CD8-positive, alpha-beta memory T cell (primary cell): ENCODE measurements at regions not wholly inside any gene's neighbourhood (a gene's known extent, or its start where the extent isn't known, plus 50 kb on each side); places are given as distances from the start of the nearest gene placed in this dataset.

Source experiments
- CTCF ChIA-PET: fragments of 350-600 bp; sonication (Branson Sonifier 250); formaldehyde crosslinking; loops from one replicate; lab custom pipeline; 2021; ENCODE audit warnings: antibody characterized with exemption; lab: Charles Lee
- POLR2A ChIA-PET: fragments of 350-600 bp; sonication (Branson Sonifier 250); formaldehyde crosslinking; loops from one replicate; lab custom pipeline; 2021; ENCODE audit warnings: antibody characterized with exemption; lab: Charles Lee
- DNase-seq, 5 donors: peaks; one replicate each; pipeline versions ENCODE4 v3.0.0 to v3.0.0-alpha.2; 2020 to 2022; ENCODE audit warnings: mixed read lengths in 1 of 5
- H3K27ac ChIP-seq: one replicate; pipeline ENCODE4 v1.7.0; 2013; ENCODE audit warnings: low read depth, mild to moderate bottlenecking, low read length, moderate library complexity
- H3K27me3 ChIP-seq: 2 replicates; pipeline ENCODE4 v1.7.0; 2013; ENCODE audit warnings: low read length, mild to moderate bottlenecking; ENCODE audit not compliant: insufficient read depth, poor library complexity, severe bottlenecking
- H3K36me3 ChIP-seq: 2 replicates; pipeline ENCODE4 v1.7.0; 2013; ENCODE audit warnings: mild to moderate bottlenecking, low read length, moderate library complexity; ENCODE audit not compliant: insufficient read depth
- H3K4me1 ChIP-seq: 2 replicates; pipeline ENCODE4 v1.7.0; 2013; ENCODE audit warnings: mild to moderate bottlenecking, low read length, moderate library complexity; ENCODE audit not compliant: insufficient read depth
- H3K4me3 ChIP-seq: 2 replicates; pipeline ENCODE4 v1.7.0; 2013; ENCODE audit warnings: mild to moderate bottlenecking, low read length
- H3K9me3 ChIP-seq: 2 replicates; pipeline ENCODE4 v1.7.0; 2013; ENCODE audit warnings: mild to moderate bottlenecking, low read length
- H3K27ac Mint-ChIP-seq, 8 donors: one replicate each; pipeline ENCODE4 v1.8.0; 2020 to 2021; ENCODE audit warnings: mixed read lengths in 8 of 8, mild to moderate bottlenecking in 6 of 8, inconsistent platforms in 3 of 8, moderate library complexity in 3 of 8
- H3K27me3 Mint-ChIP-seq, 2 donors: one replicate each; pipeline ENCODE4 v1.8.0; 2020 to 2021; ENCODE audit warnings: mixed read lengths in 2 of 2, mild to moderate bottlenecking in 1 of 2, moderate library complexity in 1 of 2
- H3K36me3 Mint-ChIP-seq, 3 donors: one replicate each; pipeline ENCODE4 v1.8.0; 2020 to 2021; ENCODE audit warnings: mixed read lengths in 3 of 3, inconsistent platforms in 1 of 3, mild to moderate bottlenecking in 1 of 3
- H3K4me1 Mint-ChIP-seq, 3 donors: one replicate each; pipeline ENCODE4 v1.8.0; 2020 to 2021; ENCODE audit warnings: mixed read lengths in 3 of 3, inconsistent platforms in 1 of 3, mild to moderate bottlenecking in 1 of 3
- H3K4me3 Mint-ChIP-seq, 7 donors: one replicate each; pipeline ENCODE4 v1.8.0; 2020 to 2021; ENCODE audit warnings: mixed read lengths in 7 of 7, mild to moderate bottlenecking in 6 of 7, moderate library complexity in 4 of 7, inconsistent platforms in 2 of 7
- H3K9me3 Mint-ChIP-seq, 5 donors: one replicate each; pipeline ENCODE4 v1.8.0; 2020 to 2022; ENCODE audit warnings: mixed read lengths in 5 of 5, mild to moderate bottlenecking in 3 of 5, moderate library complexity in 2 of 5, inconsistent platforms in 1 of 5

DNA sequence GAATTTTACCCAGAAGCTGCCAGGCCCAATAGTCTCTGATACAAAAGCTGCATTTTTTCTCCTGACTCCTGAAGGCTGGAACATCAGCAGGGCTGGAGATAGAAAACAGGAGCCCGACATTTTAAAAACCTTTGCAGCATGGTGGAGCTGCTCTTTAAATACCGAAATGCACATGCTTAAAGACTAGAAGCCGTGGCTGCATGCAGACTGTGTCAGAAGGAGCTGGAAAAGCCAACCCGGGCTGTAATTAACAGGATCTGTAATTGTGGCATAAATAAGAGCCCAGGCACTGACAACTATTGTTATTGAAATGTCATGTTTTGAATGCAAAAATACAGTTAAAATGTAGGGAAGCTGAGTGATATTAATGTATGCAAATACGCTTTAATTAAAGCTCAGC lies 304.9 kb upstream of the PLET1 start:
- H3K4me1 Mint-ChIP-seq = no peaks in the 10 kb centered on the region
- POLR2A ChIA-PET = no interaction called here
- Histone ChIP-seq H3K27ac (no peak overlapping the region), H3K4me1 (no peaks in the 10 kb centered on the region), H3K4me3 (no peak overlapping the region), H3K27me3 (no peaks in the 10 kb centered on the region), H3K9me3 (no peaks in the 10 kb centered on the region), H3K36me3 (no peaks in the 10 kb centered on the region)
- DNase-seq = no peak
- CTCF ChIA-PET = interaction anchor here (1.3 to 1.4 kb wide), 2 partner anchors 12 to 23 kb away, joined by 3 read pairs; no protein-coding TSS in a partner anchor
- no peaks in the 10 kb centered on the region for H3K9me3 Mint-ChIP-seq
- H3K36me3 Mint-ChIP-seq = no peaks in the 10 kb centered on the region
- H3K4me3 Mint-ChIP-seq = no peak overlapping the region
- H3K27ac Mint-ChIP-seq = no peak overlapping the region
- H3K27me3 Mint-ChIP-seq = peaks cover 6 to 30% of the 10 kb centered on the region in 2 donors

DNA sequence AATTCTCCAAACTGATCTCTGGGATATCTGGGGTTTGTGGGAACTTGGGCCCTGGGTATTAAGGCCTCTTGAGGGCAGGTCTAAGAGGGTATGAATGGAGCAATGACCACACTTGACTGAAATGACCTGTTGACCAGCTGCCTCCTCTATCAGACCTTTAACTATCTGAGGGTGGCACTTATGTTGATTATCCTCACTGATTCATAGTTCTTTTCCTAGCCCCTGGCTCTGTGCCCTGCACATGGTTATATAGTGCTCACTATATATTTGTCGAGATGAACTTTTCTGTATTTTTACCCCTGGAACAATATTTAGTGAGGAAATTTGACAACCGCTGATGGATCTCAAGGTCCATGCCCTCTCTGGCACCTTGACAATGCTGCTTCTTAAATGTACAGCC lies 305.5 kb upstream of the PLET1 start:
- Mint-ChIP-seq H3K4me1 (no peaks in the 10 kb centered on the region), H3K9me3 (no peaks in the 10 kb centered on the region), H3K27ac (no peak overlapping the region), H3K4me3 (no peak overlapping the region), H3K36me3 (no peaks in the 10 kb centered on the region), H3K27me3 (peaks cover 6 to 30% of the 10 kb centered on the region in 2 donors)
- POLR2A ChIA-PET = no interaction called here
- no peak overlapping the region for H3K27ac ChIP-seq
- H3K27me3 ChIP-seq = no peaks in the 10 kb centered on the region
- no peak overlapping the region for H3K4me3 ChIP-seq
- H3K4me1 ChIP-seq = no peaks in the 10 kb centered on the region
- CTCF ChIA-PET = interaction anchor here (1.3 to 1.4 kb wide), 2 partner anchors 12 to 22 kb away, joined by 3 read pairs; no protein-coding TSS in a partner anchor
- DNase-seq = no peak
- H3K36me3 ChIP-seq = no peaks in the 10 kb centered on the region
- H3K9me3 ChIP-seq = no peaks in the 10 kb centered on the region

DNA sequence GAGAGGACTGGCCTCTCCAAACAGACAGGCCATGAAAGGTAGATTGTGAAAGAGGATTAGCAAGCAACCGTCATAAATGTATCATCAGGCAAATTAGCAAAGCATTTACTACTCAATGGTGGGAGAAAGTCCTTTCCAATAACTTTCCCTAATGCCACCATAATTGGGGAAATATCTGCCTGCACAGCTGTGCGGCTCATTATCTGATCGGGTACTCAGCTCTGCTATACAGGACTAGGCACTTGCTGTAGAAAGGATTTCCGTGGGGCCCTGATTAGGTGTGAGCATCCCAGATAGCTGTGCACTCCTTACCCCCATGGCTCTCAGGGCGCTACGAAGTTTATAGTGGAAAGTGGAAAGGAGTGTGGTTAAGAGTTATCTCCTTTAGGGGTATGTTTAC lies 309.7 kb upstream of the PLET1 start:
- CTCF ChIA-PET = no interaction called here

DNA sequence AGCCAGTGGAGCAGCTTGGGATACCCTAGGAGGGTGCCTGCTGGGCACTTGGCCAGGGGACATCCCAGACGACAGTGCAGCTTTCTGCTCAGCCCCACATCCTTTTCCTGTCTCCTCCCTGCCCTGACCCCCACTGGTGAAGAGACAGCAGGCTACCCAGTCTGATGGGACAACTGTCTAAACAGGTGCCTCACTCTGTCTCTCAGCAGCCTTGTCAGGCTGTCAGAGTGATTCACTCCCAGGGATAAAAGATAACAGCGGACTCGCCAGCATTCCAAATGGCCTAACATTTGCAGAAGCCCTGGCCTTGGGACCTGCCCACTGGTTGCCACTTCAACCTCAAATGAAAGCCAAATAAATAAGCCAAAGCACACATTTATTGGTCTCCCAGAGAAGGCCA lies 318.6 kb upstream of the PLET1 start:
- H3K9me3 Mint-ChIP-seq = peaks cover 0 to 1% (median 0%) of the 10 kb centered on the region in 5 donors
- H3K27me3 Mint-ChIP-seq = peaks cover 4 to 6% of the 10 kb centered on the region in 2 donors
- POLR2A ChIA-PET = no interaction called here

More for the DNA sequence above, 309.7 kb upstream of the PLET1 start:
- no peaks in the 10 kb centered on the region for H3K36me3 ChIP-seq
- Mint-ChIP-seq H3K9me3 (no peaks in the 10 kb centered on the region), H3K4me1 (no peaks in the 10 kb centered on the region), H3K27me3 (peaks cover 4 to 28% of the 10 kb centered on the region in 2 donors), H3K36me3 (no peaks in the 10 kb centered on the region), H3K27ac (no peak overlapping the region), H3K4me3 (no peak overlapping the region)
- POLR2A ChIA-PET = no interaction called here
- no peaks in the 10 kb centered on the region for H3K27me3 ChIP-seq
- H3K9me3 ChIP-seq = no peaks in the 10 kb centered on the region
- H3K4me3 ChIP-seq = no peak overlapping the region
- no peak for DNase-seq
- H3K4me1 ChIP-seq = no peaks in the 10 kb centered on the region
- H3K27ac ChIP-seq = no peak overlapping the region

DNA sequence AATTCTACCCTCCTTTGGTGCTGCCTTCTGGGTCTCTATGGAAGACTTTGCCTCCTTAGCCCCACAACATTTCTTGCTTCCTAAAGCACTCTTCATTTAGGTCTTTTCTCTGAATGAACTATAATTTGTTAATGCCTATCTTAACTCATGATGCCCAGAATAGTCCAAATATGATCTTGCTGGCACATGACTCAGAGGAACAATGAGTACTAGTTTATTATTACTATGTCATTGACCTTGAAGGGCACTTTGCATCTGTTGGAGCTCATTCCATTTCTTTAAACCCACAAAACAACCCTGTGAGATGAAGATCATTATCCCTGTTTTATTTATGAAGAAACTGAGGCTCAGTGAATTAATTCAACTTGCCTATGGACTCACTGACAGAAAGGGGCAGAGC lies 320.2 kb upstream of the PLET1 start:
- no peak overlapping the region for H3K4me3 Mint-ChIP-seq
- CTCF ChIA-PET = interaction anchor here (1.2 kb wide), 1 partner anchor 12 kb away, joined by 3 read pairs; no protein-coding TSS in a partner anchor
- H3K4me1 Mint-ChIP-seq = no peaks in the 10 kb centered on the region
- POLR2A ChIA-PET = no interaction called here
- no peaks in the 10 kb centered on the region for H3K9me3 Mint-ChIP-seq
- no peak overlapping the region for H3K27ac Mint-ChIP-seq
- Histone ChIP-seq H3K4me3 (no peak overlapping the region), H3K36me3 (no peaks in the 10 kb centered on the region), H3K9me3 (no peaks in the 10 kb centered on the region), H3K4me1 (no peaks in the 10 kb centered on the region), H3K27ac (no peak overlapping the region), H3K27me3 (no peaks in the 10 kb centered on the region)
- H3K36me3 Mint-ChIP-seq = no peaks in the 10 kb centered on the region
- H3K27me3 Mint-ChIP-seq = peaks cover 4 to 6% of the 10 kb centered on the region in 2 donors
- no peak for DNase-seq

More for the DNA sequence above, 318.6 kb upstream of the PLET1 start:
- H3K9me3 ChIP-seq = no peaks in the 10 kb centered on the region
- no peaks in the 10 kb centered on the region for H3K27me3 ChIP-seq
- no peaks in the 10 kb centered on the region for H3K36me3 Mint-ChIP-seq
- CTCF ChIA-PET = interaction anchor here (3.1 kb wide), 1 partner anchor 9 kb away, joined by 13 read pairs; no protein-coding TSS in a partner anchor
- H3K4me3 Mint-ChIP-seq = no peak overlapping the region
- no peak overlapping the region for H3K27ac ChIP-seq
- H3K4me1 Mint-ChIP-seq = no peaks in the 10 kb centered on the region
- no peak overlapping the region for H3K27ac Mint-ChIP-seq
- H3K36me3 ChIP-seq = no peaks in the 10 kb centered on the region
- H3K4me1 ChIP-seq = no peaks in the 10 kb centered on the region
- DNase-seq = no peak
- no peak overlapping the region for H3K4me3 ChIP-seq

DNA sequence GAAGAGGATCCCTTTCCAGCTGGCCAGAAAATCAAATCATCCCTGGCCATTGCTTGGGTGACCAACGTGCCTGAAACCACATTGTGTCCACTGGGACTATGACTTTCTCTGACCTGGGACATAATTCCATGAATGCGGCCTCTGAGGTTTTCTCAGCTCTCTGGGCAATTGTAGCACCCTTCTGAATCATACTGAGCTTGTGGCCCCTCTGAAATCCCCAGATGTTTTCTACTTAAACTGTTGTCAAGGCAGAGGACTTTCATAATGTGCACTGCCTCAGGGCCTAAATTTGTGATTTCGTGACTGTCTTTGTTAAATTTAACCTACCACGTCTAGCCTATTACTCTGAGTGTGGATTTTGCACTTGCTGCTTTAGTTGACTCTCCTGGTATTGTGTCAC lies 321.1 kb upstream of the PLET1 start:
- POLR2A ChIA-PET = no interaction called here
- no peaks in the 10 kb centered on the region for H3K9me3 Mint-ChIP-seq
- no peaks in the 10 kb centered on the region for H3K4me1 Mint-ChIP-seq
- CTCF ChIA-PET = interaction anchor here (1.2 kb wide), 1 partner anchor 11 kb away, joined by 3 read pairs; no protein-coding TSS in a partner anchor
- Histone ChIP-seq H3K4me3 (no peak overlapping the region), H3K36me3 (no peaks in the 10 kb centered on the region), H3K27ac (no peak overlapping the region), H3K4me1 (no peaks in the 10 kb centered on the region), H3K27me3 (no peaks in the 10 kb centered on the region), H3K9me3 (no peaks in the 10 kb centered on the region)
- no peaks in the 10 kb centered on the region for H3K36me3 Mint-ChIP-seq
- H3K4me3 Mint-ChIP-seq = no peak overlapping the region
- H3K27ac Mint-ChIP-seq = no peak overlapping the region
- peaks cover 2 to 6% of the 10 kb centered on the region in 2 donors for H3K27me3 Mint-ChIP-seq
- DNase-seq = no peak

DNA sequence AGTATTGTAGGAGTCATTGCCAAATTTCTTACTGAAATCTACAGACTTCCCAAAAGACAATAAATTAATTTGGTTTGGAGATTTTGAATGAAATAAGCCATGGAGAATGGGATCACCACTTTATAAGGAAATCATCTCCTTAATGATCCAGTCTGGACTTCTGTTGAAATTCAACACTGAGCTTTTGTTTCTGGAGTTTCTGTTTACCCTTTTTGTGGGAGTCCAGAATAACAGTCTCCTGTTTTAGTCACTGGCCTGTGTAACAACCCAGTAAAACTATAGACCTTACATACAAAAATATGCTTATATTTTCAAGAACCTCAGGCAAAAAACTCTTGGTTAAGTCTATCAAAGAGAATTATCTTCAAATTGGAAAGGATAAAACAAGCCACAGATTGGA lies 321.7 kb upstream of the PLET1 start:
- no peaks in the 10 kb centered on the region for H3K36me3 ChIP-seq
- POLR2A ChIA-PET = no interaction called here
- H3K4me1 ChIP-seq = no peaks in the 10 kb centered on the region
- Mint-ChIP-seq H3K4me1 (no peaks in the 10 kb centered on the region), H3K27ac (no peak overlapping the region), H3K4me3 (no peak overlapping the region), H3K9me3 (no peaks in the 10 kb centered on the region), H3K27me3 (peaks cover 0 to 6% of the 10 kb centered on the region in 2 donors), H3K36me3 (no peaks in the 10 kb centered on the region)
- H3K9me3 ChIP-seq = no peaks in the 10 kb centered on the region
- H3K27ac ChIP-seq = no peak overlapping the region
- no peaks in the 10 kb centered on the region for H3K27me3 ChIP-seq
- CTCF ChIA-PET = no interaction called here
- no peak overlapping the region for H3K4me3 ChIP-seq
- DNase-seq = no peak

DNA sequence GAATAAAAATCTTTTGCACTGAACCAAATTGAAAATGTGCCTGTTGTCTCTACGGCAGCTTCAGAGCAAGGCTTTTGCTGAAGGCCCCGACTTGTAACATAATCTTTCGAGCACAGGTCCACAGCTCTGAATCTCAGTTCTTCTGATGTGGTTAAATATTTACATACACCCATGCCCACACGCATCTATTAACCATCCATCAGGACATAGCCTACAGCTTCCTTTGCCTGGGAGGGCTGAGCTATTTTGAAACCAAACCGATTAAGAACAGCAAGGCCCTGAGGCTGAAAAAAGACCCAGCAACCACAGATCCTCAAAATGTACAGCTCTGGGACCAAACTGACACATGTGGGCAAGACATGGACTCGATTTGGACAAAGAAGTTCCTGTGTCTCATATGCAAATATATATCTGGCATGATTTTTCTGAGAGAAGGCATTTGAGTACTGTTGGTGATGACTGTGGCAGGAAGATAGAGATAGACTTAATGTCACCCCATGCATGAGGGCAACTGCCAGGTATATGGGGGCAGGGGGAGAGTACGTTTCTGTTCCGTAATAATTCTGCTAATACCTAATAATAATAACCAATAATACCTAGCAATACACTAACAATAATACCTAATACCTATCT lies 322.7 kb upstream of the PLET1 start:
- Histone ChIP-seq H3K27ac (no peak overlapping the region), H3K4me3 (no peak overlapping the region), H3K36me3 (no peaks in the 10 kb centered on the region), H3K27me3 (no peaks in the 10 kb centered on the region), H3K9me3 (no peaks in the 10 kb centered on the region), H3K4me1 (no peaks in the 10 kb centered on the region)
- POLR2A ChIA-PET = no interaction called here
- Mint-ChIP-seq H3K27ac (no peak overlapping the region), H3K27me3 (peaks cover 0 to 3% of the 10 kb centered on the region in 2 donors), H3K9me3 (no peaks in the 10 kb centered on the region), H3K36me3 (no peaks in the 10 kb centered on the region), H3K4me3 (no peak overlapping the region), H3K4me1 (peaks cover 2 to 4% (median 3%) of the 10 kb centered on the region in 3 donors)
- no peak for DNase-seq
- CTCF ChIA-PET = no interaction called here
